ENCODE measurements at regions not wholly inside any gene's neighbourhood (a gene's known extent, or its start where the extent isn't known, plus 50 kb on each side); places are given as distances from the start of the nearest gene placed in this dataset.

DNA sequence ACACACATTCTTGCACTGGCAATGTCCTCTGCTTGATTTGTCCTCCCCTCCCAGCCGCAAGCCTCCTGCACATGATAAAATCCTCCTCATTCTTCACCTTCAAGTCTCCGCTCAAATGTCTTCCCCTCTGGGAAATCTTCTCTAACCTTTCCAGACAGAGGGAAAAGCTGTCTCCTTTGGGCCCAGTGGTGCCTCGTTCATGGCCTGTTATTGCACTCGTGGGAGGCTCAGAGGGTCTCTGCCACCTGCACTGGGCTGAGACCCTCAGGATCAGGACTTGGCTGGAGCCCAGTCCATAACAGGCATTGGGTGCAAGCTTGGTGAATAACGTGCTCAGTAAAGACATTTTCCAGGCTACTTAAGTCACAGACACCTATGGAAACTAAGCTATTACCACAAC, 68.6 kb downstream of the PTGR3 start:
- intact Hi-C loops (cut with DNase I): no loop called here
- H3K36me3 ChIP-seq: no peaks in the 10 kb centered on the region

DNA sequence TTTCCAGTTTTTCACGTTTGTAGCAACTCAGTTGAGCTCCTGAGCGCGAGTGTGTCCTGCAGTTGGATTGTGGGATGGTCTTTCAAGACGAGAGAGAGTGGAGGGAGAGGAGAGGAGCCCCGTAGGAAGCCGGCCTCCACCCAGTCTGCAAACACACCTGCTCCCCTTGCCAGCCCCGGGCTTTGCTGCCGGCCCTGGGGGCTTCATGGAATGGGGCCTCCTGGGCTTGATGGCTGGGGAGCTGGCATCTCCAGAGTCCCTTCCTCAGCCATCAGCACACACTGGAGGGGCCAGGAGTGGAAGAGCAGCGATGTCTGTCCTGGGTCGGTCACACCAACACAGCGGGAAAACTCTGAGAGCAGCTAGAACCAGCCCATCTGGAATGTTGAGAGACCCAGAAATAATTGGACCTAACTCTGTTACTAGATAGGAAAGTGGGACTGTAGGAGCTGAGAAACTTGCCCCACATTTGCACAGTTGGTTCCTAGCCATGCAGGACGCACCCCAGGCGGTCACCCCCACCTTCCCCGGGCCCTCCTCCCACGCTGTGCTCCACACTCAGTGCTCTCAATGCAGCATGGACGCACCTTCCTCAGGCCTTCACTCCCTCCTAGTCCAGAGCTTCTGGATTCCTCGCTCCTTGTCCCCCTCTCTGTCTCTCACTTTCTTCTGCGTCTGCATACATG, 69.6 kb downstream of the PTGR3 start:
- intact Hi-C loops (cut with DNase I): no loop called here
- TF ChIP-seq, protein P1, sequence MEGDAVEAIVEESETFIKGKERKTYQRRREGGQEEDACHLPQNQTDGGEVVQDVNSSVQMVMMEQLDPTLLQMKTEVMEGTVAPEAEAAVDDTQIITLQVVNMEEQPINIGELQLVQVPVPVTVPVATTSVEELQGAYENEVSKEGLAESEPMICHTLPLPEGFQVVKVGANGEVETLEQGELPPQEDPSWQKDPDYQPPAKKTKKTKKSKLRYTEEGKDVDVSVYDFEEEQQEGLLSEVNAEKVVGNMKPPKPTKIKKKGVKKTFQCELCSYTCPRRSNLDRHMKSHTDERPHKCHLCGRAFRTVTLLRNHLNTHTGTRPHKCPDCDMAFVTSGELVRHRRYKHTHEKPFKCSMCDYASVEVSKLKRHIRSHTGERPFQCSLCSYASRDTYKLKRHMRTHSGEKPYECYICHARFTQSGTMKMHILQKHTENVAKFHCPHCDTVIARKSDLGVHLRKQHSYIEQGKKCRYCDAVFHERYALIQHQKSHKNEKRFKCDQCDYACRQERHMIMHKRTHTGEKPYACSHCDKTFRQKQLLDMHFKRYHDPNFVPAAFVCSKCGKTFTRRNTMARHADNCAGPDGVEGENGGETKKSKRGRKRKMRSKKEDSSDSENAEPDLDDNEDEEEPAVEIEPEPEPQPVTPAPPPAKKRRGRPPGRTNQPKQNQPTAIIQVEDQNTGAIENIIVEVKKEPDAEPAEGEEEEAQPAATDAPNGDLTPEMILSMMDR (IDR thresholded peaks at IDR 0.05): no peak
- no peak overlapping the region for H3K27ac ChIP-seq
- no peak overlapping the region for H3K4me3 ChIP-seq
- H3K4me1 ChIP-seq: no peaks in the 10 kb centered on the region
- no peaks in the 10 kb centered on the region for H3K27me3 ChIP-seq
- no peak for DNase-seq
- H3K36me3 ChIP-seq: no peaks in the 10 kb centered on the region
- H3K9me3 ChIP-seq: peaks cover 2% of the 10 kb centered on the region
- ATAC-seq: peak; percentile 20

More for the DNA sequence above, 68.6 kb downstream of the PTGR3 start:
- DNase-seq (no peak), ATAC-seq (no peak)
- H3K9me3 ChIP-seq: peaks cover 10% of the 10 kb centered on the region
- TF ChIP-seq, protein P1 (IDR thresholded peaks at IDR 0.05): no peak
- no peak overlapping the region for H3K4me3 ChIP-seq
- no peak overlapping the region for H3K27ac ChIP-seq
- no peaks in the 10 kb centered on the region for H3K27me3 ChIP-seq
- no peaks in the 10 kb centered on the region for H3K4me1 ChIP-seq

DNA sequence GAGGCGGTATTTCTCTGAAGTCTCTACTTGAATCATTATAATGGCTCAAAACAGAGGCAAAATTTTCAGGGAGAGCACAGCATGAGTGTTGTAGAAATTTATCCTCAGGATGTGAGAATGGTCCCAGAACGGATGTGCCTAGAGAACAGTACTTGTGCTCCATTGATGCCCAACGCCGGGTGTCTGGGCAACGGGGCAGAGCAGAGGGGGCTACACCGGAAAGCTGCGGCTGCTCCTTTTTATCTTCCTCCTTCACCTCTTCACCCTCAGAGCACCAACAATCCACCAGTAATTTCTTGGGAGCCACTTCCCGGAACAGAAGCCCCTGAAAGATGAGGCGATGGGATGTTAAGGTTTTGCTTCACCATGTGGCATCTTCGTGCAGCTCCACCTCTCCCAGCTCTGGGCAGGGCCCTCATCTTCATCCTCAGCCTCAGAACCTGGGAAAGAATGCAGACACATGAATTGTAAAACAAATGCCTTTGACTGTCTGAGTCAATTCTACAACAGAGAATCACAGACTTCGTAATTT, 71.5 kb downstream of the PTGR3 start:
- H3K27ac ChIP-seq: no peak overlapping the region
- no peak for DNase-seq
- H3K27me3 ChIP-seq: no peaks in the 10 kb centered on the region
- no peaks in the 10 kb centered on the region for H3K36me3 ChIP-seq
- TF ChIP-seq, protein P1 (IDR thresholded peaks at IDR 0.05): no peak
- no peak for ATAC-seq
- intact Hi-C loops (cut with DNase I): no loop called here
- H3K4me1 ChIP-seq: no peaks in the 10 kb centered on the region
- no peaks in the 10 kb centered on the region for H3K9me3 ChIP-seq
- no peak overlapping the region for H3K4me3 ChIP-seq

DNA sequence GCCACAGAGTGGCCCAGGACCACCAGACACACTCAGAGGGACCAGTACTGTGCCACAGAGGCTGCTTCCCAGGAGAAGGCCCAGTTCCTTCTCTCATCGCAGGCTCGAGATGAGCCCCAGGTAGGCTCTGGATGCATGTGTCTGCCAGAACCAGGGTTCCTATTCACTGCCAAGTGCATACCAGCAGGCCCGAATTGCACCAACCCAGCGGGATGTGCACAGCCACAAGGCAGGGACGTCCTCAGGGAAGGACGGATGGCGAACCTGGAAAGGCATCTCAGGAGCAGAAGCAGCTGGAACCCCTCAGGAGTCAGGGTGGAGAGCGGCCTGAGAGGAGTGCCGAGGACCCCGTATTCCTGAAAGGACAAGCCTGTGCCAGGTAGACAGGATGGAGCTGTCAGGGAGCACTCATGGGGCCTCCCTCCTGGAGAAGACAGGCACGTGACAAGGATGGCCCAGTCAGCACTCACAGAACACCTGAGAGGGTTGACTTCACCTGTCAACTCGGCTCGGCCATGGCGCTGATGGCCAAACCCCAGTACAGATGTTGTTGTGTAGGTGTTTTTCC, 73.7 kb downstream of the PTGR3 start:
- no peak for DNase-seq
- no peak overlapping the region for H3K4me3 ChIP-seq
- TF ChIP-seq, protein P1 (IDR thresholded peaks at IDR 0.05): no peak
- H3K27me3 ChIP-seq: no peaks in the 10 kb centered on the region
- H3K27ac ChIP-seq: no peak overlapping the region
- H3K9me3 ChIP-seq: no peaks in the 10 kb centered on the region
- H3K4me1 ChIP-seq: no peaks in the 10 kb centered on the region
- intact Hi-C loops (cut with DNase I): no loop called here
- no peaks in the 10 kb centered on the region for H3K36me3 ChIP-seq
- ATAC-seq: no peak

DNA sequence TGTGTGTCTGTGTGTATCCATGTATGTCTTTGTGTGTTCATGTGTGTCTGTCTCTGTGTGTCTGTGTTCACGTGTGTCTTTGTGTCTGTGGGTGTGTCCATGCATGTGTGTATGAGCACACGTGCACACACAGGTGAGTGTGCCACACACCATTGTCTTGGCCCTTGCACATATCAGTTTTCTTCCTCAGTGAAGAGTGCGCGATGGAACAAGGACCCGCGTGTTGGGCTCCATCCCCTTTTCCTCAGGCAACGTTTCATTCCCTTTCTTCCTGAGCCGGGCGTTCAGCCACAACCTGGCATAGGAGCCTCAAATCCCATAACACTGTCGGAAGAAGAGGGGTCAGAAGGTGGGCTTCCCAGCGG, 74.3 kb downstream of the PTGR3 start:
- H3K4me1 ChIP-seq: no peaks in the 10 kb centered on the region
- no peak overlapping the region for H3K27ac ChIP-seq
- H3K36me3 ChIP-seq: no peaks in the 10 kb centered on the region
- H3K27me3 ChIP-seq: no peaks in the 10 kb centered on the region
- TF ChIP-seq, protein P1 (IDR thresholded peaks at IDR 0.05): no peak
- ATAC-seq: no peak
- no peaks in the 10 kb centered on the region for H3K9me3 ChIP-seq
- no peak overlapping the region for H3K4me3 ChIP-seq
- intact Hi-C loops (cut with DNase I): no loop called here
- no peak for DNase-seq
